ENCODE measurements at regions not wholly inside any gene's neighbourhood (a gene's known extent, or its start where the extent isn't known, plus 50 kb on each side); places are given as distances from the start of the nearest gene placed in this dataset.
"Not testable (repeated sequence)": the region's sequence is repeated elsewhere in the genome, so short reads cannot be mapped to it uniquely, and the experiment has no call there.

DNA sequence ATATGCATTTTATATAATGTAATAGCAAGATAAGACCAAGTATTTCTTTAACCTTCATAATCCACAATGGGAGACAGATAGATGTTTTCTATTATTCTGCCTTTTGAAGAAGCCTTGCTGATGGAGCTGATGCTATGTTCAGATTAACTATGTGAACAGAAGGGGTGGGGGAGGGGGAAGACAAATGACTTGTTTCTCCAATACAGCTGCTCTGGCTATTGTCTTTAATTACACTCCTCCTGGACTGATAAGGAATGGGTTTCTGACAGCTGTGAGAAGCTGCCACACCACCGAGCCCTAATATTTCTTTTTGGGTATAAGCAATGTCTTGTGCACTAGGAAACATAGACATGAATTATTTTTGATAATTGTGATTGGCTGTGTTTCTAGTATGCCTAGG lies 62.0 kb downstream of the CAVIN4 start:
- FAIRE-seq, result no peak

DNA sequence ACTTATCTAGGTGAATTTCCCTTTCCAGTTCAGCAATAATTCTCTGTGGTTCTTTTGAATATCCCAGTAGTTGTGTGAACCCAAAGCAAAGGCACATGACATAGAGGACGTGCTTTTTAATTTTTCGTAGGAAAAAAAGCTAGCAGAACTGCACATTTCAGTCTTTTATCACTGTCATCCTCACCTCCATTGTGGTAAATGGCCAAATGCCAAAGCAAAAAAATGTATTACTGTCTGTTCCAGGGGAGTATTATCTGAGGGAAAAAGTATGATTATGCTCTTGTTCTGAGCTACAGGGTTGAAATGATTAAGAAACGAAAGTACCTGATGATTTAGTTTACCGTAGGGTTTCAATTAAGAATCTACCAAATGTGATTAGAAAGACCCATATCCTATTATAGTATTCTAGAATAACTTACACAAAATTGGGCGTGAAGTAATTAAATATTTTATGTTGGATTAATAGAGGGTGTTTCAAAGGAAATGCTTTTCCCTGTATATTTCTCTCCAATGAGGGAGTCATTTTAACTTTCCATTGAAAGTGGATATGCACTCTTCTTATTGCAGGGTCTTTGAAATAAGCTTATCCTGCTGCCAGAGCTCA lies 62.7 kb downstream of the CAVIN4 start:
- DNase-seq (ENCODE audit: extremely low spot score, insufficient read length, low read depth) (no peak), FAIRE-seq (no peak)

More for the DNA sequence above, 62.0 kb downstream of the CAVIN4 start:
- DNase-seq (ENCODE audit: extremely low spot score, insufficient read length, low read depth), result no peak

DNA sequence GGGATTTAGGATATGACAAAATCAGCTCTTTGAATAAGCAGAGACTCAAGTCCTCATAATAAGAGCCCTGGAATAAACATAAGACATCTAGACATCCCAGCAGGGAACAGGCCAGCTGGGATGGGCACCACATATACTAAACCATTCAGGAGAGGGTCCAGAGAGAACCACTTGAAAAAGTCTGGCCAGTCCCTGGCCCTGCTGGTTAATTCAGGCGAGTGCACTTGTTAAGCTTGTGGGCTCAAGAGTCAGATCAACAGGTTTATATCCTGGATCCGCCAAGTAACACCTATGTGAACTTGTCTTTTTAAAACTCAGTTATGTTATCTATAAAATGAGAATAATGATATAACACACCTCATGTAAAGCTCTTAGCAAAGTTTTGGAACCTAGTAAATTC lies 63.3 kb downstream of the CAVIN4 start:
- FAIRE-seq (no peak), DNase-seq (ENCODE audit: extremely low spot score, insufficient read length, low read depth) (no peak)

DNA sequence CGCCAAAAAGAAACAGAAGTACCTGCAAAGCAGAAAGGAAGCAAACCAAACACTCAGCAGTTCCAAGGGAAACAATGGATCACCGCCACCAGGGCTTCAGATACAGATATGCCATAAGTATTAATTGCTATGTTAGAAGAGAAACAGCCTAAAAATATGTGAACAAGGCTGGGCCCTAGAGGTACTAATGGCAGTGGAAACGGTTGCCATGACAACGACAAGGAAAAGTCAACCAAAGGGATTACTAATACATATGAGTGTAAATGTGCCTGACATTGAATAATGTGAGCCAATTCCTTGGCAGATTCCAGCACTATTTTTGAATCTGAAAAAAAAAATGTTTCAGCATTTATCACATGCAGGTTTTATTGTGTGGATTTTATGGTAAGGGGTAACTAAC lies 75.0 kb downstream of the CAVIN4 start:
- DNase-seq (ENCODE audit: extremely low spot score, insufficient read length, low read depth) (no peak), FAIRE-seq (no peak)

DNA sequence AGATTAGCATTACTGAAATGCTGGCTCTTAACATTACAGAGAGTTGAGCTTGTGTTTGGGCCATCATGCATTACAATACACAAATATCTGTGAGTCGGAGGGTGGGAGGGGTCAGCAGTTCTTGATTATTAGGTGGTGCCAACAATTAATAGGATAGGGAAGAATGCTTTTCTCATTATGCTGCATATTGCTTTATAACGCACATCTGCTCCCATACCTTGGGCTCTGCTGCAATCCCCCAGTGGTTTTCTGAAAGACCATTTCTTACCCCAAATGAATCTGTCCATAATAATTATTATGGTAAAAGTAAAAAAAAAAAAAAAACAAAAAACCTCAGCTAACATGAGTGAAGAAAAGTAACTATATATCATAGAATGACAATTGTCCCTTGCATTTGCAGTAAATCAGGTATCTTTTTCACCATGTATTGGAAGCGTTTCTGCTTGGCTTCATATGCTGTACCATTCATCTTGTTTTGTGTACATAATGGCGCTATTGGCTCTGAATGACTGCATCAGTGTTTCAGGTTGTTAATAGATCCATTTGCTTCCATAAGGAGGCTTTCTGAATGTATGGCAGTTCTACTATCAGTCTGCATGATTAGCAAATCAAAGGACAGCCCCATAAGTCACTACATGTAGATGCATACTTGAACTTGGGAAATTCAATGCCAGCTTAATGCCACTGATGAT lies 75.9 kb downstream of the CAVIN4 start:
- no peak for FAIRE-seq
- no peak for DNase-seq (ENCODE audit: extremely low spot score, insufficient read length, low read depth)

DNA sequence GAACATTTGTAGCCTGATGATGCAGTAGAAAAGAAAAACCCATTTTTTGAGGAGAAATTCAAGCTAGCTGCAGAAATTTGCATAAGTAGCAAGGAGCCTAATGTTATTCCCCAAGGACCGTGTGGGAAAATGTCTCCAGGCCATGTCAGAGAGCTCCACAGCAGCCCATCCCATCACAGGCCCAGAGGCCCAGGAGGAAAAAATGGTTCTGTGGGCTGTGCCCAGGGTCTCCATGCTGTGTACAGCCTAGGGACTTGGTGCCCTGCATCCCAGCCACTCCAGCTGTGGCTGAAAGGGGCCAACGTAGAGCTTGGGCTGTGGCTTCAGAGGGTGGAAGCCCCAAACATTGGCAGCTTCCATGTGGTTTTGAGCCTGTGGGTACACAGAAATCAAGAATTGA lies 79.0 kb downstream of the CAVIN4 start:
- not testable (repeated sequence) for DNase-seq (ENCODE audit: extremely low spot score, insufficient read length, low read depth); FAIRE-seq

DNA sequence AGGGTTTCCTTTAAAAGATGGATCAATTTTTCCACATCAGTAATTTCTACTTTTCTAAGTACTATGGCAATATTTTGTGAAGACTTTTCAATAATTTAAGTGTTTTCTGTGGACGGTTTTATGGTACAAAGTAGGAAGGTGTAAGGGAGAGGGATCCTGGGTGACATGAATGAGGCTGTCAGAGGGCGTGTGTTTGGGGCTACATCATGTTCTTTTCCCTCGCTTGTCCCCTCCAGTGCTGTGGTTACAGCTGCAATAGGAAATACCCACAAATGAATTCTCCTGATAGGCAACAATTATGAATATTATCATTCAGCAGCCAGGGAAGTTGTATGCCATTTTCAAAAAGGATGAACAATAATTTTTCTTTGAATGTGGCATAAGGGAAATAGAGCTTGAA lies 83.8 kb downstream of the CAVIN4 start:
- FAIRE-seq (no peak), DNase-seq (ENCODE audit: extremely low spot score, insufficient read length, low read depth) (no peak)

DNA sequence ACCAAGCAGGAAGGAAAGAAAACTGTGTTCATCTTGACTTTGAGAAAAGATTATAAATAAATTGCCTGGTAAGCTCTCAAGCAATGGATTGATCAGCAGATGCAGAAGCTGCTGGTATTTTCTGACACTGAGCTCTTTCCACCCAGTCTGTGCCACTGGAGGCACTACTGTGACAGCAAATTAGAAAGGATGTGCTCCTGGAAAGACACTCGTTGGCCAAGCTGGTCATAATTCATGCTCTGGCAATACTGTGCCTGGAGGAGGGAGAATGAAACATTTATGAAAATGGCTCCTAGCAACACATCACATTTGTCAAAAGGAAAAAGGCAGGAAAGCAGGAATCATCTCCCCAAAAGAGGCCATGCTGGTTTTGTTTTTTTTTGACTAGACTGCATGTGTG lies 84.2 kb downstream of the CAVIN4 start:
- DNase-seq (ENCODE audit: extremely low spot score, insufficient read length, low read depth) (no peak), FAIRE-seq (no peak)

DNA sequence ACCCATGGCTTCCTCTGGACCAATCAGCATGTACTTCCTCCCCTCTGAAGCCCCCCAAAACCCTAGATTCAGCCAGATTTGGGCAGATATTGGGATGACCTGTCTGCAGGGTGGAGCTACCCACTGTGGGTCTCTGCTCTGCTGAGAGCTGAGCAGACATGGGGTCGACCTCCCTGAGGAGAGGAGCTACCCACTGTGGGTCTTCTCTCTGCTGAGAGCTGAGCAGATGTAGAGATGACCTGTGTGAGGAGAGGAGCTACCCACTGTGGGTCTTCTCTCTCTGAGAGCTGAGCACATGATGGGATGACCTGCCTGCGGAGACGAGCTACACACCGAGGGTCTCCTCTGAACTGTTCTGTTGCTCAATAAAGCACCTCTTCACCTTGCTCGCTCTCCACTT lies 89.6 kb downstream of the CAVIN4 start:
- no peak for FAIRE-seq
- DNase-seq (ENCODE audit: extremely low spot score, insufficient read length, low read depth), result no peak

DNA sequence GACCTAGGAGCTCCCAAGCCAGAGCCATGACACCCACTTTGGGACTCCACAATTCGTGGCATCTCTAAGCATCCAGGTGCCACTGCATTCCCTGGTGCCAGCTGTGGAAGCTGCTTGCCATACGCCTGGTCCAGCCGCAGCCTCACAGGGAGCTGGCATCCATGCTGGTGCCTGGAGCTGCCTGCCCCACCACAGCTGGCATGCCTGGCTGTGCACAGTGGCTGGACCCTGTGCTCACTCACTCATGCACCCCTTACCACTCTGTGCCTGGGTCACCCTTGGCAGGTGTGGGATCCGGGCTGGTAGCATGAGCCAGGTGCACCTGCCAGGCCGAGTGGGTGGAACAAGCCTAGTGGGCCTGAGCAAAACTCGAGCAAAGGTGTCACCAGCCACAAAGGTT lies 90.1 kb downstream of the CAVIN4 start:
- DNase-seq (ENCODE audit: extremely low spot score, insufficient read length, low read depth) (no peak), FAIRE-seq (no peak)

DNA sequence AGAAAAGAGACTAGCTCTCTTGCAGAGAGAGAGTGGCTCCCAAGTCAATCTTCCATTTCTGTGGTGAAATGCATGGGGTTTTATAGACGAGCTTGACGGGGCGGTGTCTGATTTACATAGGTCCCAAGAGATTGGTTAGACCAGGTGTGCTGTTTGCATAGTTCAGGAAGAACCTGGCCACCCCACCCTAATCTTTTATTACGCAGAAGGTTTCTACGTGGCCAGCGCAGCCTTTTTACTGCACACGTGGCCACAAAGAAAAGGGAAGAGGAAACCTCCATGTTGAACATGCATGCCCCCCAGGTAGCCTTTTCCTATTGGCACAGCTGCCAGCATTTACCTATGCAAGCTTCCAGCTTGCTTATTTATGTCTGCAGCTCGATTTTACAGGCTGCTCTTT lies 92.1 kb downstream of the CAVIN4 start:
- FAIRE-seq, result no peak
- DNase-seq (ENCODE audit: extremely low spot score, insufficient read length, low read depth), result no peak

DNA sequence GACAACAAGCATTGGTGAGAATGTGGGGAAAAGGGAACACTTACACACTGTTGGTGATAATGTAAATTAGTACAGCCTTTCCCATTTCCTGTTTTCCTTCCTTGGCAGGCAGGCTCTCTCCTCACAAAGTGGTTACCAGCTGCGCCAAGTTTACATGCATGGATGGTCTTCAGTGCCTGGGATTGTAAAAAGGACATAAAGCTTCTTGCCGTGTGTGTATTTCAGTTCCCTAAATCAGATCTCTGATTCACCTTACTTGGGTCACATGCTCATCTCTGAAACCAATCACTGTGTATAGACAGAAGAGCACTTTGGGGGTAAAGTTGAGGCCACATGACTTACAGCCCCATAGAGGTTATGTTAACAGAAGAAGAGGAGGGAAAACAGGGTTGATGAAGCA lies 92.8 kb downstream of the CAVIN4 start:
- no peak for DNase-seq (ENCODE audit: extremely low spot score, insufficient read length, low read depth)
- no peak for FAIRE-seq

DNA sequence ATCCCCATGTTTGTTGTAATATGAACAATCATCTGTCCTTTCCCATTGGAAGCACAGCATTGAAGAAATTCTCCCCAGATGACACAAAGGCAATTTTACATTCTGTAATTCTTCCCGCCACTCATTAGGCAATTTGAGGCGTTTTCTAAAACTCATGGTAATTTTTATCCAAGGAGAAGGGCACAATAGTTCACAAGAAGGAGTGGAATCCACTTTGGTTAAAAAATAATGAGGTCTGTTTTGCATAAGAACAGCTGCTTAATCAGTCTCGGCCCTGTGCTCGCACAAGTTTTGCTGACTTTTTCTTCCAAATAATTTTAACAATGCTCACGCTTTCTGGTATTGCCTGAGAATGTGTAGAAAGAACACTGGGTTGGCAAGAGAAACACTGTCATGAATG lies 94.0 kb downstream of the CAVIN4 start:
- DNase-seq (ENCODE audit: extremely low spot score, insufficient read length, low read depth) (no peak), FAIRE-seq (no peak)

DNA sequence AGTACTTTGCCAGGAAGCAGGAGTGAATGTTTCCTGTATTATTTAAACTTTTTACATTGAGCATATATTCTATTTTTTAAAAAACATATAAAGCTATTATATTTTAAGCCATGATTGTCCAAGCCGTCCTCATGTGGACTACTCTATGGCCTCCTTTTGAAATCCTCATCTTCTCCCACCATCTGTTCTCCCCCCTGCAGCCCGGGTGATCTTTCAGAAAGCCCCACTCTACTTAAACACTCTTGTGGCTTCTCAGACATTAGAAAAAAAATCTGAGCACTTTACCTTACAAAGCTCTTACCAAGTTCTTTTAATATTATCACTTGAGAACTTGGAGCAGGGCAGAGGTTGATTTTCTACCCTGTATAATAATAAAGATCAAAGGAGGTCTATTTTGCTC lies 95.4 kb downstream of the CAVIN4 start:
- FAIRE-seq, result no peak
- no peak for DNase-seq (ENCODE audit: extremely low spot score, insufficient read length, low read depth)

DNA sequence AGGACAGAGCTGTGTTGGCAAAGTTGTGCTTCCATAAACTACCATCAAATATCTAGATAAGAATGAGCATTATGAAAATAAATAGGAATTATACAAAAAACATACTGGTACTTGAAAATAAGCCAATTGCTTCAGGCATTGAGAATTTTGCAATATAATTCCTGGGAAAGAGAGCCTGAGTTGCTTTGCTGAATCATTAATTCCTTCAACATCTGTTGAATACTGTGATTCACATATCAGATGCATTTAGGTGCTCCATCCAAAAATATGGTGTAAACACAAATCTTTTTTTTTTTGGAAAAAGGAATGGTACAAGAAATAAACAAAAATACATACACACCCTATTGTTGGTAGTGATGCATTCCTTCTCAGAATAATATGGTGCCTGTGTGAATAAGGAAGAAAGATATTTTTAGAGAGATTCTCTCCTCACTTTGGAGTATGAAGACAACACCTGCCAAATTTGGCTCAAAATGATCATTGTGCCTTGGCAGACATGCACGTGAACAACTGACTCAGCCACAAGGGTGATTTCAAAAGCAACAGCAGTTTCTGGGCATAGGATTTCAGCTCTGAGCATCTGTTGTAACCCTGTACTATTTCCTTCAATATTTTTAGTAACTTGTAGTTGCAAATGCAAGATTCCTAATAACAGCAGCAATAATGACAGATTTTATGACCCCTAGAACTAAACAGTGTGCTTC lies 96.7 kb downstream of the CAVIN4 start:
- DNase-seq (ENCODE audit: extremely low spot score, insufficient read length, low read depth), result no peak
- no peak for FAIRE-seq

DNA sequence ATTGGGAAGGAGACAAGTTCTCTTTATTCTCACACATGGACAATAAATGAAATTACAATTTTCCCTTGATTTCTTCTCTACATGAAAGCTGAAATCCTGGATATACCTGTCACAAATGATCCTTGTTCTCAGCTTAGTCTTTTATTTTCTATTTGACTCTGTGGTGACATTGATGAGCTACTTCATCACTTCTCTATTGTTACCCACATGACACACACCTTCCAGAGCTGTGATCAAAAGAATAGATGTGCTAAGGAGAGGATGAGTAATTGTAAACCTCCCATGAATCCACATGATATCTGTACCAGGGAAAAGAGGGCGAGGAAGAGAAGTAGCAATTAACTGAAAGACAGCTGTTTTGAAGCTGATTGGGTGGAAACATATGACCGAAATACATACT lies 102.0 kb downstream of the CAVIN4 start:
- FAIRE-seq (no peak), DNase-seq (ENCODE audit: extremely low spot score, insufficient read length, low read depth) (no peak)

DNA sequence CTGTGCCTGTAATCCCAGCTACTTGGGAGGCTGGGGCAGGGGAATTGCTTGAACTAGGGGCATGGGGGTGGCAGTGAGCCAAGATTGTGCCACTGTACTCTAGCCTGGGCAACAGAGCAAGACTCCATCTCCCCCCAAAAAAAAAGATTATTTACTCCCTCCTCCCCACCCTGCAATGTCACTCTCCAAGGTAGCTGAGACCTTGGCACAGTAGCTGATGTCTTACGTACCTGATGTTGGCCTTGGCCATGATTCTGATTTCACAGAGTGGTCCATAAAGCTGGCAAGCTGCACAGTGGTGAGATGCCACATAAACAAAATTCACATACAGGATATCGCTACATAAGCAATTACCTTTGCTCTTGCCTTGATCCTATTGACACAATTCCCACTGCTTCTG lies 108.5 kb downstream of the CAVIN4 start:
- FAIRE-seq, result no peak
- DNase-seq (ENCODE audit: extremely low spot score, insufficient read length, low read depth), result no peak

DNA sequence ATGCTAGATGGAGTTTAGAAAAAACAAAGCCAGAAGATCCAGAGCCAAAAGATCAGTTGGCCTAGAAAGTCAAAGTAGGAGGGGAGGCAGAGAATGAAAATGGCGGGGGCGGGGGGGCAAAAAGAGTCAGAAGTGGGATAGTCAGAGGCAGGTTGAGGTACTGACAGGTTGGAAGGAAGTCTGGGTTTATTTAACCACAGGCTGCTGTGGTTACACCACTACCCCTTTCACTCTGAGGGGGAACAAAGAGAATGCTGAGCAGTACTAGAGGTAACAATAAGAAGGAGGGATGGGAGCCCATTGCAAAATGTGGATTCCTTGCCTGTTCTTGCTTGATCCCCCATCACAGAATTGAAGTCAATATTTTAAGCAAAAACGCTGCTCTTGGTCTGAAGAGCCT lies 111.8 kb downstream of the CAVIN4 start:
- DNase-seq (ENCODE audit: extremely low spot score, insufficient read length, low read depth), result no peak
- FAIRE-seq, result no peak

DNA sequence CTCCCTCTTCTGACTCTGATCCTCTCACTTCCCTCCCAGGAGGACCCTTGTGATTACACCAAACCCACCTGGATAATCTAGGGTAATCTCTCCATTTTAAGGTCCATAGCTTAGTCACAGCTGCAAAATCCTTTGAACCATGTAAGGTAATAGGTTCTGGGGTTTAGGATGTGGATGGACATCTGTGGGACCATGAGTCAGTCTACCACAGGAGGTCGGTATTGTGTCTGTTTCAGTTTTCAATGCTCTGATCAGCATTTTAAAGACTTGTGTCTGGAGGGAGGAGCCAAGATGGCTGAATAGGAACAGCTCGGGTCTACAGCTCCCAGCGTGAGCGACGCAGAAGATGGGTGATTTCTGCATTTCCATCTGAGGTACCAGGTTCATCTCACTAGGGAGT lies 112.6 kb downstream of the CAVIN4 start:
- no peak for FAIRE-seq

DNA sequence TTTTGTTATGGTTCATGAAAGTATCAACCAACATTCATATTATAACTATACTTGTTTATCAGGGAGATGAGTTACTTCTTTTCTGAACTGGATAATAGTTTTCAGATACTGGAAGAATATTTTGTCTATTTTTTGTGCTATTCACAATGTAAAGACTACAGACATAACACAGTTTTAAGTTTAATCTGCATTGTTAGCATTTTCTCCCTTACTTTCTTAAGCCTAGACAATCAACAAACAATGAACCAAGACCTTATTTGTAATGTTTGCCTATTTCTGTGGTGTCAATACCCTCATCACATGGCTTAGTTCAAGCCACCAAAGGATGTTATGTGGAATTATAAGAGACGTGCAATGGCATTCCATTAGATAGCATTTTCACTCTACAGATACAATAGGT lies 119.5 kb downstream of the CAVIN4 start:
- FAIRE-seq, result no peak

More for the DNA sequence above, 112.6 kb downstream of the CAVIN4 start:
- DNase-seq (ENCODE audit: extremely low spot score, insufficient read length, low read depth), result no peak

DNA sequence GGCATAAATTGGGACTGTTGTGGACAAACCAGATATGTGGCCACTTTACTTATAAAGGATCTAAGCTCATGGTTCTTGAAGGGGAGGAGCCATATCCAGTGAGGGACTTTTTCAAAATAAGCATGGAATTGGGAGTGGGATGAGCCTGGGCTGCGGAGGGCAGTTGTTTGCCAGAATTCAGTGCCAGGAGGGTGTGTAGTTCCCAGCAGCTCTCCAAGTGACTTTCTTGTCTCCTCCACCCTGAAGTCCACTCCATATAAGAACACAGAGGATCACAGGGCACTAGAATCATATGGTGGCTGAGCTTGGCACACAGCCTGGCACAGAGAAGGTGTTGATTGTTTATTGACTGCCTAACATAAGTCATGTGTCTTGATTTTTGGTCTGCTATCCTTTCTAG lies 121.1 kb downstream of the CAVIN4 start:
- FAIRE-seq (no peak), DNase-seq (ENCODE audit: extremely low spot score, insufficient read length, low read depth) (no peak)

More for the DNA sequence above, 119.5 kb downstream of the CAVIN4 start:
- no peak for DNase-seq (ENCODE audit: extremely low spot score, insufficient read length, low read depth)

DNA sequence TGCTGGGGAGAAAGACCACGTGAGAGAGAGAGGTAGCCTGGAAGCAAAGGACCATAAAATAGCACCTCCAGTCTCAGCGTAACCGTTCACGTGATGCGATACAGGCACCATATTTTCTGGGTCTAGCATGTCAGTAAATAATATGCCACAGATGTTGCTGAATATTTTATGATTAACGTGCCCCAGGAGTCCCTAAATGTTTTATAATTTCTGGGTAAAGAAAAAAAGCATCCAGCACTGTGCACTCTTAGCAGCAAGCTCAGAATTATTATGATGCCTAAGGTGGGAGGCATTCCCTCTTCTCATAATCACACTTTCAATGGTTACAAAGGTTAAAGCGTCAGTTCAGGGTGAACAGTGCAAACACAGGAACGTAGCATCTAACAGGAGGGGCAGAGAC lies 121.8 kb downstream of the CAVIN4 start:
- DNase-seq (ENCODE audit: extremely low spot score, insufficient read length, low read depth), result no peak
- no peak for FAIRE-seq

Measured in GM18507 (cell line).